DOHH2 (cell line): ENCODE measurements at regions not wholly inside any gene's neighbourhood (a gene's known extent, or its start where the extent isn't known, plus 50 kb on each side); places are given as distances from the start of the nearest gene placed in this dataset.

Experiments
- H3F3A ChIP-seq: fragments of 200-600 bp; sonication (generic), shearing (Covaris generic); 2 replicates; pipeline ENCODE4 v1.6.0; 2016; ENCODE audit warnings: antibody characterized with exemption, mild to moderate bottlenecking; ENCODE audit not compliant: control insufficient read depth, insufficient read depth
- H3K27ac ChIP-seq: fragments of 200-600 bp; sonication (generic); 2 replicates; pipeline ENCODE4 v1.5.1; 2014; ENCODE audit warnings: low read depth, mild to moderate bottlenecking, low read length, moderate library complexity
- H3K27me3 ChIP-seq: fragments of 200-600 bp; sonication (generic); 2 replicates; pipeline ENCODE4 v1.6.1; 2014; ENCODE audit warnings: mild to moderate bottlenecking, low read length, mixed read lengths; ENCODE audit not compliant: control insufficient read depth
- H3K36me3 ChIP-seq: fragments of 200-600 bp; sonication (generic); 2 replicates; pipeline ENCODE4 v1.6.1; 2014; ENCODE audit warnings: mild to moderate bottlenecking, low read length, moderate library complexity, mixed read lengths; ENCODE audit not compliant: control insufficient read depth
- H3K4me1 ChIP-seq: fragments of 200-600 bp; sonication (generic); 2 replicates; pipeline ENCODE4 v1.6.1; 2014; ENCODE audit warnings: mild to moderate bottlenecking, low read length, mixed read lengths; ENCODE audit not compliant: control insufficient read depth
- H3K4me2 ChIP-seq: fragments of 200-600 bp; sonication (generic); 2 replicates; pipeline ENCODE4 v1.6.0; 2014; ENCODE audit warnings: mild to moderate bottlenecking, low read length, moderate library complexity
- H3K4me3 ChIP-seq: fragments of 200-600 bp; sonication (generic); 2 replicates; pipeline ENCODE4 v1.5.1; 2014; ENCODE audit warnings: mild to moderate bottlenecking, low read length, mixed read lengths
- H3K79me2 ChIP-seq: fragments of 200-600 bp; sonication (generic); 2 replicates; pipeline ENCODE4 v1.6.1; 2014; ENCODE audit warnings: mild to moderate bottlenecking, low read length, mixed read lengths; ENCODE audit not compliant: control insufficient read depth
- H3K9me2 ChIP-seq: fragments of 200-600 bp; sonication (generic); replicated peaks from 2 replicates; pipeline ENCODE4 v1.6.1; 2014; ENCODE audit warnings: mild to moderate bottlenecking, low read length, mixed read lengths; ENCODE audit not compliant: control insufficient read depth
- H3K9me3 ChIP-seq: fragments of 200-600 bp; sonication (generic); 2 replicates; pipeline ENCODE4 v1.6.1; 2014; ENCODE audit warnings: antibody characterized with exemption, low read length, mixed read lengths; ENCODE audit not compliant: control insufficient read depth, insufficient read depth
- H4K20me1 ChIP-seq: fragments of 200-600 bp; sonication (generic); 2 replicates; pipeline ENCODE4 v1.6.0; 2014; ENCODE audit warnings: low read depth, mild to moderate bottlenecking, antibody characterized with exemption, low read length, moderate library complexity; ENCODE audit not compliant: control insufficient read depth, insufficient read depth
- CTCF ChIP-seq: fragments of 200-600 bp; sonication (generic); IDR thresholded peaks from one replicate; pipeline ENCODE4 v1.5.1; 2014; ENCODE audit warnings: antibody characterized with exemption, mild to moderate bottlenecking, low read depth, low read length; ENCODE audit not compliant: poor library complexity, severe bottlenecking
- EZH2phosphoT487 ChIP-seq: fragments of 200-600 bp; sonication (generic); IDR thresholded peaks from 2 replicates; pipeline ENCODE4 v1.6.1; 2017; ENCODE audit warnings: borderline replicate concordance, mild to moderate bottlenecking, antibody characterized with exemption, low read length, moderate library complexity, mixed read lengths

GRCh38 chr1:110746644-110747259 lies 72.0 kb upstream of the KCNA3 start:
- Histone ChIP-seq H3K9me2 (no peaks in the 10 kb centered on the region), H3K4me2 (no peak overlapping the region), H4K20me1 (no peaks in the 10 kb centered on the region), H3K27me3 (peaks cover 5% of the 10 kb centered on the region; the same call in 1 of the 2 replicates), H3K36me3 (no peaks in the 10 kb centered on the region), H3K27ac (no peak overlapping the region), H3K4me3 (no peak overlapping the region), H3F3A (no peaks in the 10 kb centered on the region), H3K79me2 (no peaks in the 10 kb centered on the region), H3K4me1 (no peaks in the 10 kb centered on the region), H3K9me3 (no peaks in the 10 kb centered on the region)
- no peak for TF ChIP-seq EZH2phosphoT487
- no peak for TF ChIP-seq CTCF

GRCh38 chr1:110743397-110743796 lies 68.7 kb upstream of the KCNA3 start:
- H3K9me2 ChIP-seq, result no peaks in the 10 kb centered on the region
- no peaks in the 10 kb centered on the region for H3F3A ChIP-seq
- H3K27me3 ChIP-seq, result no peaks in the 10 kb centered on the region
- H3K4me2 ChIP-seq, result no peak overlapping the region
- H3K79me2 ChIP-seq, result no peaks in the 10 kb centered on the region
- H3K4me1 ChIP-seq, result no peaks in the 10 kb centered on the region
- no peaks in the 10 kb centered on the region for H3K9me3 ChIP-seq
- TF ChIP-seq CTCF (no peak), EZH2phosphoT487 (no peak)
- H3K36me3 ChIP-seq, result no peaks in the 10 kb centered on the region
- no peaks in the 10 kb centered on the region for H4K20me1 ChIP-seq
- H3K27ac ChIP-seq, result no peak overlapping the region
- no peak overlapping the region for H3K4me3 ChIP-seq

- H3K9me2 ChIP-seq, result no peaks in the 10 kb centered on the region
Observed at GRCh38 chr1:110736900-110737605, 62.3 kb upstream of the KCNA3 start.

More at GRCh38 chr1:110736900-110737605, 62.3 kb upstream of the KCNA3 start:
- H3K4me2 ChIP-seq, result no peak overlapping the region
- no peaks in the 10 kb centered on the region for H3K36me3 ChIP-seq
- no peaks in the 10 kb centered on the region for H4K20me1 ChIP-seq
- H3K27ac ChIP-seq, result no peak overlapping the region
- H3F3A ChIP-seq, result no peaks in the 10 kb centered on the region
- no peaks in the 10 kb centered on the region for H3K27me3 ChIP-seq
- H3K4me3 ChIP-seq, result no peak overlapping the region
- H3K4me1 ChIP-seq, result peaks cover 7% of the 10 kb centered on the region
- H3K79me2 ChIP-seq, result no peaks in the 10 kb centered on the region
- TF ChIP-seq EZH2phosphoT487 (no peak), CTCF (no peak)
- H3K9me3 ChIP-seq, result no peaks in the 10 kb centered on the region
